ENCODE measurements at regions not wholly inside any gene's neighbourhood (a gene's known extent, or its start where the extent isn't known, plus 50 kb on each side); places are given as distances from the start of the nearest gene placed in this dataset.
"Not testable (repeated sequence)": the region's sequence is repeated elsewhere in the genome, so short reads cannot be mapped to it uniquely, and the experiment has no call there.

GRCh38 chr10:8393531-8393930, 339.0 kb downstream of the GATA3 start:
- no peak for DNase-seq

- no peak for DNase-seq
Observed at GRCh38 chr10:8396675-8397074, 342.2 kb downstream of the GATA3 start.

- no peak for DNase-seq
Observed at GRCh38 chr10:8398771-8399170, 344.3 kb downstream of the GATA3 start.

GRCh38 chr10:8400151-8400550, 345.7 kb downstream of the GATA3 start:
- no peak for DNase-seq

- no peak for DNase-seq
Observed at GRCh38 chr10:8400892-8401291, 346.4 kb downstream of the GATA3 start.

- DNase-seq: no peak
Observed at GRCh38 chr10:8401531-8401930, 347.0 kb downstream of the GATA3 start.

GRCh38 chr10:8402576-8402975, 348.1 kb downstream of the GATA3 start:
- DNase-seq: peak; percentile 49 to 57

GRCh38 chr10:8403711-8404371, 349.4 kb downstream of the GATA3 start:
- DNase-seq: no peak

- no peak for DNase-seq
Observed at GRCh38 chr10:8404721-8405120, 350.2 kb downstream of the GATA3 start.

- DNase-seq: no peak
Observed at GRCh38 chr10:8405596-8405995, 351.1 kb downstream of the GATA3 start.

GRCh38 chr10:8407501-8408021, 353.1 kb downstream of the GATA3 start:
- DNase-seq: no peak

- DNase-seq: no peak
Observed at GRCh38 chr10:8410506-8410905, 356.0 kb downstream of the GATA3 start.

- no peak for DNase-seq
Observed at GRCh38 chr10:8412541-8412940, 358.1 kb downstream of the GATA3 start.

- not testable (repeated sequence) for DNase-seq
Observed at GRCh38 chr10:8415029-8415428, 360.5 kb downstream of the GATA3 start.

- peak in 1 of 2 experiments; percentile 16 for DNase-seq
Observed at GRCh38 chr10:8416192-8416701, 361.8 kb downstream of the GATA3 start.

GRCh38 chr10:8416760-8417159, 362.3 kb downstream of the GATA3 start:
- DNase-seq: peak in 1 of 2 experiments; percentile 23

- no peak for DNase-seq
Observed at GRCh38 chr10:8417631-8418030, 363.1 kb downstream of the GATA3 start.

- no peak for DNase-seq
Observed at GRCh38 chr10:8418631-8419030, 364.1 kb downstream of the GATA3 start.

GRCh38 chr10:8420182-8420581, 365.7 kb downstream of the GATA3 start:
- DNase-seq: no peak

- DNase-seq: no peak
Observed at GRCh38 chr10:8424555-8425211, 370.2 kb downstream of the GATA3 start.

GRCh38 chr10:8428654-8429053, 374.2 kb downstream of the GATA3 start:
- DNase-seq: no peak

- no peak for DNase-seq
Observed at GRCh38 chr10:8430321-8430720, 375.8 kb downstream of the GATA3 start.

GRCh38 chr10:8431511-8431910, 377.0 kb downstream of the GATA3 start:
- DNase-seq: no peak
